NCI-H1694 treated with DMSO at 0.1 percent for 48 hours (cell line): ENCODE measurements at regions not wholly inside any gene's neighbourhood (a gene's known extent, or its start where the extent isn't known, plus 50 kb on each side); places are given as distances from the start of the nearest gene placed in this dataset.
"Not testable (repeated sequence)": the region's sequence is repeated elsewhere in the genome, so short reads cannot be mapped to it uniquely, and the experiment has no call there.

Experiments
- DNase-seq: peaks from one replicate; lab custom pipeline; 2025; lab: John Stamatoyannopoulos, UW

DNA sequence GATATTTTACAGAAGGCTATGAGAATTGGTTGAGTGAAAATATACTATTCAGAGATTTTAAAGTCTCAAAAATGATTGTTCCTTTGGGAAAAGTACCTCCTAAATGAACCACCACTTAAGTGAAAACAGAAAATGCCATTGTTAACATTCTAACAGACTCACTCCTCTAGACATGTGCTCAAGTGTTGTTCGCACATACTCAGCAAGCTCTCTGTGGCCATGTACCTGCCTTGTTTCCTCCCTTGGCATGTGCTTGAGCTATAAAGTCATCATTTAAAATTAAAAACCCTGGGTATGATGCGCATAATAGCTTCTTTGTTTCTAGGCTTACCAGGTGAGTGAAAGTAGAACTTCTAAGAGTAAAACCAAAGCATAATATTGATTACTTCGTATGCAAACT, 343.2 kb upstream of the VRK2 start:
- DNase-seq = no peak

DNA sequence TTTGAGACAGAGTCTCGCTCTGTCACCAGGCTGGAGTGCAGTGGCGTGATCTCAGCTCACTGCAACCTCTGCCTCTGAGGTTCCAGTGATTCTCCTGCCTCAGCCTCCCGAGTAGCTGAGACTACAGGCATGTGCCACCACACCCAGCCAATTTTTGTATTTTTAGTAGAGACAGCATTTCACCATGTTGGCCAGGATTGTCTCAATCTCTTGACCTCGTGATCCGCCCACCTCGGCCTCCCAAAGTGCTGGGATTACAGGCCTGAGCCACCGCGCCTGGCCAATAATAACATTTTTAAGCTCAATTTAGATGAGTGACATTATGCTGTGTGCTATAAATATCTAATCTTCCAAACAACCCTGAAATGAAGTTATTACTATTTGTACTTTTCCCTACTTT, 338.8 kb upstream of the VRK2 start:
- not testable (repeated sequence) for DNase-seq

DNA sequence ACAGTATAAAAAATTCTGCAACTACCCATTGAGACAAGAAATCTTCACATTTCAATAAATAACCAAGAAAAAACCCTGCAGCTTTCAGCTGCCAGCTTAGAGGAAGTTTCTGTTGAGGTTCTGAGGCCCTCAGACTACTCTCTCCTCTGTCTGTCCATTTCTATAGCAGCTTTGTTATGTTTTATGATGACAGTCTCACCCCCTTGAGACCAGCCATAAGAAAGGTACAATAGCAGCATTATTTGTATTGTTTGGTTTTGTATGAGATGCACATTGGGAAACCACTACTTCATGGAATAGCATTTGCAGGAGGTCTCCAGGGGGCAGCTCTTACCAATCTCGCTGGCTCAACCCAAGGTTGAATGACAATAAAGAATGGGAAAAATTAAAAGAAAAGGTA, 334.6 kb upstream of the VRK2 start:
- DNase-seq = no peak

DNA sequence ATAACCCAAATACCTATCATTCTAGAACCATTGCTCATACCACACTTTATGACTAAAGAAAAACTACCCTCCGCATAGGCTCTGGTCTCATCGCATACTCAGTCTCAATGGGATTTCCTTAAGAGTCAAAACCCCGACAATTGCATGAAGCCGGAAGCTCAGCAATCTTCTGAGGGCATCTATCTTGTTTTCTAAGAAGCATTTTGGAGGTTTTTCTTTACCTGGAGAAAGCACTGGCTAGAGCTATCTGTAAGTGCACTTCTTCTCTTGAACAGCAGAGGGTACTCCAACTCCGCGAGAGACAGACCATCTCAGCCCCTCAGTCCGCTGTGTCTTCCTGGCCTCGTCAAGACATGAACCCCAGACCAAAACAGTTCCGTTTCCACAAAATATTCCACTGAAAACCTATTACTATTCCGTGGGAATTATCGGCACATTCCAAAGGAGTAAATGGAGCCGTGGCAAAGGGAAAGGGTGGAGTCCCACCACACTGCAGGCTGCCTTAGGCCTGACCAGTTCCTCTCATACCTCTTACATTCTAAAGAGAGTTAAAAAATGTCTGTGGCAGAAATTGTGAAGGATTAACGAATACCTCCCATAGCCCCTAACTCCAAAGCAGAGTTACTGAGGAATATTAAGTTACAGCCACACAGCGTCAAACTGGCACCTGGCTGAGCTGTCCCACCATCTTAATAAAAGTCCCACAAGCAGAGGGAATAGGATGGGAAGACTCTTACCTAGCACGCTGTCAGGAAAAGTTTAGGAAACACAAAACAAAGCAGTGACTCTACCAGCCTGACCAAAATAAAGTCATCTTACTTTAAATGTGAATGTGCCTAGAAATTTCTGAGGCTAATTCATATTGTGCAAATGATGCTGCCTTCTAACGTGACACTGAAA, 325.6 kb upstream of the VRK2 start:
- DNase-seq = peak; percentile 33

DNA sequence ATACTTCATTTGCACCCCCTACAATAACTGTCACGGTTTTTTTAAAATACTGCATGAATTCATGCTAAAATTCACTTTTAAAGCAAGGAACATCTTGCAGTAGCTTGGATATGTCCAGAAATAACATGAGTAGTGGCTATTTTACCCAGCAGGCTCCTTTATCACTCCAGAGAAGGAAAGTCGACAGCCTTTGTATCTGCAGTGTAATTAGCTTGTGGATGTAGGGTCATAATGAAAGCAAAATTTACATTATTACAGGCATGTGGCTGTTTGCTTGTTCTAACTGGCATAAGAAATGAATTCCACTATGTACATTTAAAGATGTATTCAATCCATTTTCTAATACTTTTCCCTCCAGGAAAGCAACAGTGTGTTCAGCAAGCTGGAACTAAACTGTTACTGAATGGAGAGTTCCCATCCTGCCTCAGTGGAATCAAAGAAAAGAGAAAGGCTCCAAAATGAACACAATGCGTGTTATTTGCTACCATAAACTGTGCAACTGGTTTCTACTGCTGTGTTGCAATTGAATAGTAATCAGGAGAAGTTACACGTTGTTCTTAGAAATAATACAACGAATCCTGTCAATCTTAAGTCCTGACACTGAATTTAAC, 321.2 kb upstream of the VRK2 start:
- no peak for DNase-seq

DNA sequence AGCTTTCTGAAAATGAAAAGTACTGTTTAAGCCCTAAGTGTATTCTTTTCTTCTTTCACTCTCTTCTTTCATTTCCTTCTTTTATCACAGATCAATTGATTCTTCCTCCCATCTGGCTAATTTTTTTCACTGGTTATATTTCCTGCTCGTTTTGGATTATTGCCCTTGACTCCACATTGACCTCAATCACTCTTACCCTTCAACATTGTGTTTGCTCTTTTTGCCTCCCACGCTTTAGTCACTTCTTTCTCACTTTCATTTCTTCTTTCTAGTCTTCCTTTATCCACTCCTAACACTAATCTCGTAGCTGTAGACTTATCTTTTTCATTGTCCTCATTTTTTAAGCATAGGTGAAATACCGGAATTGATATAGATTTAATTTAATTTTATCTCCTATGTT, 320.3 kb upstream of the VRK2 start:
- DNase-seq = no peak

DNA sequence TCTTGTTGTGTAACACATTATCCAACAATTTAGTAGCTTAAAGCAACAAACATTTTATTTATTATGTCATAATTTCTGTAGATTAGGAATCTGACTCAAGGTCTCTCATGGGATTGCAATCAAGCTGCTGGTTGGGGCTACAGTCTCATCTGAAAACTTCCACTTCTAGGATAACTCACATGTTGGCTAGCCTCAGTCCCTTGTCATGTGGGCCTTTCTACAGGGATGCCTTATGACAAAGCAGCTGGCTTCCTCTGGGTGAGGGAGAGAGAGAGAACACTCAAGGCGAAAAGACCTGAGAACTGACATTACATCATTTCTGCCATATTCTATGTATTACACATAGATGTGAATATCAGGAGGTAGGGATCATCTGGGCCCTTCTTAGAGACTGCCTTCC, 317.9 kb upstream of the VRK2 start:
- DNase-seq = no peak

DNA sequence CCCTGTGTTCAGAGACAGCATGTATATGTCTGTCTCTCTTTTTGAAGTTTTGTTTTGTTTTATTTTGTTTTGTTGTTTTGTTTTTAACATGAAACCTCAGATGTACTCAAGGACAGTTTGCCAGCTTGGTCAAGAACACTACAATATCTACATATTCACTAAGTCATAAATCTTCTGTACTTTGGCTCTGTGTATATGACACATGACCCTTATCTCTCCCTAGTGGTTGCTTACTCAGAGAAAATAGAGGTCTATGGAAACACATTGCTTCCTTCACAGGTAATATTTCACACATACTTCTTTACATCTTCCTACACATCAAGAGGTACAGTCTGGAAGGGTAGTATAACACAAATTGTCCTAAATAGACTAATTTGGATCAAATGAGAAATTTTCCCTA, 312.6 kb upstream of the VRK2 start:
- DNase-seq = no peak

DNA sequence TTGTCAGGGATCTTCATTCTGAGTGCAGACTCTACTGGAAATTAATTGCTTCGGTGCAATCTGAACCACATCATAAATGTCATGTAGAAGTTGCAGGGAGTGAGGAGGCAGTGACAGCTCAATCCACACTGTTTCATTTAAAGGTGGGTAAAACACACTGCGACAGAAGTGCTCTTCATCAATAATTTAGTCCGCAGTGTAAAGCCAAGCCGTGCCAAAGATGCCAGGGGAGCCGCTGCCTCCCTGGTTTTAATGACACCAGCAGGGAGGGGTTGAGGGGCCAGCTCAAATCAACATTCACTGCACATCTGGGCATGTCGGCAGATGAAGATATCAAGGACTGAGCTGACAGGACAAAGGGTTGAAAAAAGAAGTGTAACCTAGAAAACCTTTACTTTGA, 305.7 kb upstream of the VRK2 start:
- no peak for DNase-seq

DNA sequence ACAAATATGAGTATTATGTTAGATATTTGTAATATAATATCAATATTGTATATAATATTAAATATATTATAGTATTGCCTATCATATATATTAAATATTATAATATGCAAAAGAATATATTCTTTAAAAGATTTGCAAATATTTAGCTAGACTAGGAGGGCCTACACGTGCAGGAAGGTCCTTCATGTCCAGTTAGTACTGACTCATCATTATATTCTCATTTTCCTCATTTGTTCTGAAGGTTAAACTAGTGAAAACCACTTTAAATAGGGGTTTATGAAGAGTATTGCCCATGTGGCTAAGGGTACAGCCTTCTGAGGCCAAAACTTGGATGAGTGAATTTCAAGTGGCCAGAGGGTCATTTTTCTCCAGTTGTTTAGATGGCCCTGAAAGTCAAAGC, 293.0 kb upstream of the VRK2 start:
- no peak for DNase-seq

DNA sequence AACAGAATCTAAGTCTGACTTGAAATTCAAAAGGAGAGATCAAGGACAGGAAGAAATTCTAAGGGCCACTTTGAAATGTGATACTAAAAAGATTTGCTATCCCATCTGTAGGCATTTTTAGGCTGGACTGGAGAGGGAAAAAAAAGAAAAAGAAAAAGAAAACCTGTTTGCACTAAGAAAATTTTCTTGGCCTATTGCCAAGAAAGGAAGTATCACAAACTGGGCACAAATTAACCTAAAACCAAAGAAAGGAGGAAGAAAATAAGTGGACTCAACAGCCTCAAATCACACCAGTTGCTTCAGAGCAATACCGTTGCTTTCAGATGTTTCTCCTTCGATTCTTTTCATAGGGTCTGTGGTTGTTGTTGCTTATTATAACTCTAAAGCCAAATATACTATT, 287.9 kb upstream of the VRK2 start:
- no peak for DNase-seq

DNA sequence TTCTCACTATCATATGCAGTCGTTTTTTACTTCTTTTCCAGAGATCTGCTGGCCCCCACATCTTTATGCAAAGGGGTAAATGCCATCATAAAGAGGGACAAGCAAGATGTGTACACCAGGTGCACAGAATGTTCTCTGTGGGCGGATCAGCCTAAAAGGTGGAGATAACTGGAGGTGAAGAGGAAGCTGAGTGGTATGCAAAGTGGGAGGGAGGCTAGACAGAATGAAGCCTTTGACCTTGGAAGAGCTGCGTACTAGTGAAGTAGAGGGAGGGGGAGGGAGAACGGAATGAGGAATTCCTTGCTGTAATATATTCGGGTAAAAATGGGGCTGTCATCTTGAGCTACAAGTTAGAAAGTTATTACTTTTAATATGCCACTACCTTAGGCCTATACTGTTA, 287.5 kb upstream of the VRK2 start:
- DNase-seq = no peak

DNA sequence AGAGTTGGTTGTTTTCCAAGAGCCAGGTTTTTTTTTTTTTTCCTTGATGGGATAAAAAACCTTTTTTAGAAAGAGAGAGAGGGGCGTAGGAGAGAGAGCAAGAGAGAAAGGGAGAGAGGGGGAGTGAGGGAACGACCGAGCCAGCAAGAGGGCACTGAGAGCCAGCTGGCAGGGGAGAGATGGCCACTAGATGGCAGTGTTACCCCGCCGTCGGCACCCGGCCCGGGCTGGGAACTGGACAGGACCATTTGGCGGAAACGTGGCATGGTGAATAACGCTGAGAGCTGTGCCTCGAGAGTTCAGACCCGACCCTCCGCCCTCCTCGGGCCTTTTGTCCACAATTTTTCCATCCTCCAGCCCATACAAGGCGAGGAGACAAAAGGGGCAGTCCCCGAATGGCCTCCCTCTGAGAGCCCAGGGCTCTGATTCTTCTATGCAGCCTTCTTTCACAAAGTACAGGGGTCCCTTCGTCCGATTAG, 286.7 kb upstream of the VRK2 start:
- peak; percentile 91 for DNase-seq

DNA sequence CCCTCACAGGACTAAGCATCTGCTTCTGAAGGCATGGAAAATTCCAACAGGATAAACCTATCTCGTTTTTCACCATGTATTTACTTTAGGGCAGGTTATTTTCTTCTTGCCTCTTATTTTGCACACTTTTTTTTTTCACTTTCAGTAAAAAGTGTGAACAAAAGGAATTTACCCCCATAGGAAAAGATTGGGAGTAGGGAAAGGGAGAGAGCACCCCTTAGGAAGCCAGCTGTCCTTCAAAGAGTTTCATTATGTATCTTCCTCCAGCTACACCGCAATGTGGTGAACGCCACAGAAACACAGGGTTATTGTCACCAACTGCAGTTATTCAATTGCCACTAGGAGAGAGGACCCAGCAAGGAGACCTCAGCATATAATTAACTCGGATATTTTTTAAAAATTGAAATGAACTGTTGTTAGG, 286.2 kb upstream of the VRK2 start:
- peak; percentile 52 for DNase-seq

DNA sequence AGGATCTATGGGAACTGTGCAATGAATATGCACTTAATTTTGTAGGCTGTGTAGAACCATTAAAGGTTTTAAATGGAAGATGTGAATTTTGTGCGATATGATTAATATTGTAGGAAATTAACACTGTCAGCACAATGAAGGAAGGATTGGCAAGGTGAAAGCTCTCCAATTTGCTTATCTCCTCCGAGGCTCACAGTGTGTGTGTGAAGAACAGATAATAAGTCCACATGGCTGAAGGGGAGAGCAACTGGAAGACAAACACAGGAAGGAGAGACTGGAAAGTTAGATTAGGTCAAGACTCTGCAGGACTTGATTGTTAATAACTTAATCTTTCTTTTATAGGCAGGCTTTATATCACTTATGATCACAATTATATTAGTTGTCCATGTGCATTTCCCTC, 269.7 kb upstream of the VRK2 start:
- DNase-seq = no peak

DNA sequence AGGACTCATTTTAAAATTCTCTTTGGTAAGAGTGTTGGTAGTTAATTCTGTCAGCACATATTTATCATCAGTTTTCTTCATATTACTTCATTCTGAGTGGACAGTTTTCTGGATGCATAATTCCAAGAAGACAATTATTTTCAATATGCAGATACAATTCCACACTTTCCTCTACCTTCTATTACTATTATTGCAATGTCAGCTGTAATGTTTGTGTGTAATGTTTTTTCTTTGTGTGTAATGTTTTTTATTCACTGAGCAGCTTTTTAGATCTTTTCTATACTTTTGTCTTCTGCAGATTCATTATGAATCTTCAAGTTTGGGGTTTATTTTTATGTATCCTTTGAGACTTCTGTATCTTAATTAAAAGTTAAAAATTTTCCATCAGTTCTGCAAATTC, 264.0 kb upstream of the VRK2 start:
- no peak for DNase-seq

DNA sequence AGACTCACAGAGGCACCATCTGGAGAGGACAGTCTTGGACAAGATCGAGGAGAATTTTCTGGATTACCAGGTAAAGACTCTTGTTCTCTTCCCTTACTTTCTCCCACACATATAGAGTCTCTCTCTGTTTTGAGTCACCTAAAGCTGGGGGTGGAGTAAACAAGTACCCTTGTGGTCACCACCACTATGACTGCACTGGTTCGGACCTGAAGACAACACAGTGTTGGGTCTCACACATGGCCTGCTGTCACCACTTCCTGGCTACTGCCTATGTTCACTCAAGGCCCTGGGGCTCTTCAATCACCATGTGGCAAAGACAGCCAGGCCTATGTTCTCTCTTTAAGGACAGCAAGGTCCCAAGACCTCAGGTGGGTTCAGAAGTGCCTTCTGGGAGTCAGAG, 253.3 kb upstream of the VRK2 start:
- DNase-seq = no peak

DNA sequence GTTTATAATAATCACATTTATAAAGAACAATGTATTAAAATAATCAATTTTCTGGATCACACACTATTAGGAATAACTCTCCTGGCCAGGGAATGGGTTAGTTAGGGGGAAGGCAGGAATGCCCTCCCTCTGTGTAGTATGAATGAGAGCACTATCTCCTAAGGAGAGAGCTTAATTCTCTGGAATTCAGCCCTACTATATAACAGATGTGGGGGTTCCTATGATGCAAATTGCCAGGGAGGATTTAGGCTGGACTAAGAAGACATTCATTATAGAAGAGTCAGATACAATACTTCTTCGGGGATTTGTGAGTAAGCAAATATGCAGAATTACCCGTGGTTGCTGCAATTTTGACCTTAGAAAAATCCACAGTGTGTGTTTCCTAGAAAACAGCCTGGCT, 250.1 kb upstream of the VRK2 start:
- DNase-seq = no peak

DNA sequence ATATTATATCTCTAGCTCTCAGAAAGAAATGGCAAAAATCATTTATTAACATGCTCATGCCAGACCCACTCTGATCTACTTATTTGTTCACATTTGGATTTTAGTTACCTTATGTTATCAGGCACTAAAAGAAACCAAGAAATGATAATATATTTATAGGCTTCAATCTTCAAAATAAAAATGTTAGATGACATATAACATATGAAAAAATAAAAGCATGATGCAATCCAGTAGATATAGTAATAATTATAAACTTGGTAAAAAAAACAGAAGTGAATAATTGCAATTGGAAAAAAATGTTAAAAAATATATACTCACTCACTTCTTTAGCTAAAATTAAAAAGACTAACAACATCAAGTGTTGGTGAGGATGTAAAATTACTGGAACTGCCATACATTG, 248.3 kb upstream of the VRK2 start:
- no peak for DNase-seq

DNA sequence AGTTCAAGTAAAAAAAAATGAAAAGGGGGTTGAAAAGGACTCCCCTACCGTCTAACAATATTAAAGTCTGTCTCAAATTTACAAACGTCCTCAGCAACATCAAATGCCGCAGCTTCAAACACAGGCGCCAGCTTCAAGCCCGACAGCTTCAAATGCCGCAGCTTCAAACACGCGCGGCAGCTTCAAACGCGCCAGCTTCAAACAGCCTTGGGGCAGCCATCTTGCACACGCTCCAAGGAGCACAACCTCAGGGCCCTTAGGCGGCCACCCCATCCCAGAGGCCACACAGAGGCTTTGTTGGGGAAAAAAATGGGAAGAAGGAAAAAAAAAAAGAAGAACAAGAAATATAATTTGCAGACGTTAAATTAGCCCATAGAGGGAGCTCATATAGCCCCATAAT, 244.4 kb upstream of the VRK2 start:
- no peak for DNase-seq

DNA sequence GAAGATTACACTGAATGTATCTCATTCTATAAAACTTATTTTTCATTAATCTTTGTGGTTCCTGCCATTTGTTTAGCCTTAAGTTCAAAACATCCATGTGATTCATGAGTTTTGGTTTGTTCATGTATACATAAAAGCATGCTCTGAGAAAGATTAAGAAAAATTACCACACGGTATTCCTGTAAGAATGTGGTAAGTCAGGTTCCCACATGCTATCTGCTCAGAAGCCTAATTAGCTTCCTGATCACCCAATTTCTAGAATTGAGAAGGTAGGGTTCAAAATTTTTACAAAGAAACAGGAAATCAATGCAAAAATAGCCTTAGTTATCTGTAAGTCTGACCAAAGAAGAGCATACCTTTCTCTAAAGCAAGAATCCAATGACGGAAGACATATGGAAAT, 241.6 kb upstream of the VRK2 start:
- DNase-seq = no peak

DNA sequence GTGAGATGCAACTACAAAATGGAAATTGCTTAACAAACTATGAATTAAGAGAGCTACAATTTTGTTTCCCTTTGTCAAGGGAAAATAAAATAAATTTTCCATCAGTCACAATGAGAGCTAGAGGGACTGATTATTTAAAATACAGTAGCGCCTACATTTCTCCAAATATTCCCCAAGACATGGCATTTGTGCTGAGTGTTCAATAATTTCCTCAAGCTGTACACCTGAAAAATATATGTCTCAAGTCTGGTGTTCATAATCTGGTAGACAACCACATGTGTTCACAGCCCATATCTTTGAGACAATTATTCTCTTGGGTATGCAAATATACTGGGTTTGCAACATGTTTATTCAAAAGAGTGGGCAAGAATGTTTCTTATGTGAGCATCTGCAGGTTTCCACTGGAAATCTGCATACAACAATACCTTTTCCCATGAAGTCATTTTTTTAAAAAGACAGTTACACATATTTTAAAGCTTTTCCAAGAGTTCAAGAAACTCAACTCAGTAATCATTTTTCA, 240.1 kb upstream of the VRK2 start:
- no peak for DNase-seq

DNA sequence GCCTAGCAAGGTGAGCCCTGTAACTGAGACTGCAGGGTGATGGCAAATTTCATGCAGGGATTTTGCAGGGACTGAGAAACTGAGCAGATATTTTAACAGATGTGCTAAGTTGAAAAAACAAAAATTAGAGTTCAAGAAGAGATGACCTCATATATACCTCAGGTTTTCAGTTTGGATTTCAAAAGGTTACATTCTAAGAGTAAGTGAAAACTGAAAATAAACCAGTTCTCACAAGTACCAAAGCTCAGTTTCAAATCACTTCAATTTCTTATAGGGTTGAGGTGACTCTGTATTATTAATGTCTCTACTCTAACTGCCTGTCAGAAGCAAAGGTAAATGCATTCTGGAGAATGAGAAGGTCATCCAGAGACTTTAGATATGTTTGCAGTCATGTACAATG, 237.4 kb upstream of the VRK2 start:
- DNase-seq = no peak

DNA sequence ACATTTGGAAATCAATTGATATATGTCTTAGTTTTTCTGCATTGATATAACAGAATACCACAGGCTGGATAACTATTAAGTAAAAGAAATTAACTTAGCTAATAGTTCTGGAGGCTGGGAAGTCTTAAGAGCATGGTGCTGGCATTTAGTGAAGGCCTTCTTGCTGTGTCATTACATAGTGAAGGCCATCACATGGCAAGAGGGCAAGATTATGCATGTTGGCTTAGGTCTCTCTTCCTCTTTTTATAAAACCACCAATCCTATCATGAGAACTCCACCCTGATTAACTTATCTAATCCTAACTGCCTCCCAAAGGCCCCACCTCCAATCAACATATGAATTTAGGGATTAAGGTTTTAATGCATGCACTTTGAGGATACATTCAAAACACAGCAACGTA, 225.5 kb upstream of the VRK2 start:
- DNase-seq = no peak
